ENCODE measurements at regions not wholly inside any gene's neighbourhood (a gene's known extent, or its start where the extent isn't known, plus 50 kb on each side); places are given as distances from the start of the nearest gene placed in this dataset.
"Not testable (repeated sequence)": the region's sequence is repeated elsewhere in the genome, so short reads cannot be mapped to it uniquely, and the experiment has no call there.

DNA sequence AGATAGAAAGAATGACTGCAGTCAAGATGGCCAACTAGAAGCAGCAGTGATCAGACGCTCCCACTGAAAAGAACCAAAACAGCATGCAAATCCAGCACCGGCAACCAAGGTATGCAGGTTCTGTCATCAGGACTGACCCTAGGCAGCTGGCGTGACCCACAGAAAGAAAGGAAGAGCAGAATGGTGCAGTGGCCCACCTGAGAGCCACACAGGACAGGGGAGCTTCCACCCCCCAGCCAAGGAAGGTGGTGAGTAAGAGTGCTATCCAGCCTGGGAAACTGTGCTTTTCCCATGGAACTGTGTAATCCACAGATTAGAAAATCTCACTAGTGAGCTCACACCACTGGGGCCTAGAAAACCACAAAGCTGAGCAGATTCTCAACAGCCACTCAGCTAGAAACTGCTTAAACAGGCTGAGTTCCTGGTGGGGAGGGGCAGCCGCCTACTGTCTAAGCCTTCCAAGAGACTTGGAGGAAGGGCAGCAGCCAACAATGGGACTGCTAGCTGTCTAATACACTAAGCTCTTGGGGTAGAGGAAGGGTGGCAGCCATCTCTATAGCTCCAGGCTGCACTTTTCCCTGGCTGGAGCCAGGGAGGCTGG is 127.9 kb downstream of the EVA1A start:
- Mint-ChIP-seq H3K4me3 (no peak overlapping the region), H3K4me1 (no peaks in the 10 kb centered on the region), H3K36me3 (no peaks in the 10 kb centered on the region), H3K9me3 (peaks cover 0 to 5% (median 0%) of the 10 kb centered on the region in 11 donors), H3K27me3 (peaks cover 2 to 39% (median 36%) of the 10 kb centered on the region in 5 donors), H3K27ac (no peak overlapping the region)
- ChIA-PET CTCF (interaction anchor here (0.6 kb wide), 1 partner anchor 510 kb away, joined by 3 read pairs; no protein-coding TSS in a partner anchor), POLR2A (no interaction called here)
- H3K36me3 ChIP-seq (ENCODE audit: control insufficient read depth in 2 of 3, insufficient read depth in 3 of 3, low read length in 3 of 3): no peaks in the 10 kb centered on the region
- DNase-seq: no peak
- no peaks in the 10 kb centered on the region for H3K9me3 ChIP-seq (ENCODE audit: control insufficient read depth in 2 of 3, low read length in 3 of 3)
- no peak overlapping the region for H3K4me3 ChIP-seq (ENCODE audit: low read length)
- no peaks in the 10 kb centered on the region for H3K4me1 ChIP-seq (ENCODE audit: control insufficient read depth in 2 of 2, insufficient read depth in 2 of 2, low read length in 2 of 2)
- no peak overlapping the region for H3K27ac ChIP-seq (ENCODE audit: low read depth, low read length)
- ATAC-seq: no peak
- H3K27me3 ChIP-seq (ENCODE audit: control insufficient read depth in 2 of 2, insufficient read depth in 2 of 2, low read length in 2 of 2): no peaks in the 10 kb centered on the region
- intact Hi-C loops (cut with micrococcal nuclease): no loop called here

DNA sequence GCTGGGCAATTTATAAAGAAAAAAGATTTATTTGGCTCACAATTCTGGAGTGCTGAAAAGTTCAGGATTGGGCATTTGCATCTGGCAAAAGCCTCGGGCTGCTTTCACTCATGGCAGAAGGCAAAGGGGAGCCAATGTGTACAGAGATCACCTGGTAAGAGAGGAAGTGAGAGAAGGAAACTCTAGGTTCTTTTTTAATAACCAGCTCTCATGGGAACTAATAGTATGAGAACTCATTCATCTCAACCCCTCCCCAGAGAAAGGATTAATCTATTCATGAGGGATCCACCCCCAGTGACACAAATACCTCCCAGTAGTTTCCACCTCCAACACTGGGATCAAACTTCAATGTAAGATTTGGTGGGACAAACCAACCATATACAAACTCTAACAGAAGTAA is 129.0 kb downstream of the EVA1A start:
- no peaks in the 10 kb centered on the region for H3K27me3 ChIP-seq (ENCODE audit: control insufficient read depth in 2 of 2, insufficient read depth in 2 of 2, low read length in 2 of 2)
- ATAC-seq (no peak), DNase-seq (no peak)
- Mint-ChIP-seq H3K36me3 (no peaks in the 10 kb centered on the region), H3K27ac (no peak overlapping the region), H3K27me3 (peaks cover 2 to 50% (median 42%) of the 10 kb centered on the region in 5 donors), H3K9me3 (peaks cover 0 to 5% (median 0%) of the 10 kb centered on the region in 11 donors), H3K4me1 (no peaks in the 10 kb centered on the region), H3K4me3 (no peak overlapping the region)
- intact Hi-C loops (cut with micrococcal nuclease): no loop called here
- no peaks in the 10 kb centered on the region for H3K9me3 ChIP-seq (ENCODE audit: control insufficient read depth in 2 of 3, low read length in 3 of 3)
- H3K4me1 ChIP-seq (ENCODE audit: control insufficient read depth in 2 of 2, insufficient read depth in 2 of 2, low read length in 2 of 2): no peaks in the 10 kb centered on the region
- no peak overlapping the region for H3K27ac ChIP-seq (ENCODE audit: low read depth, low read length)
- no peaks in the 10 kb centered on the region for H3K36me3 ChIP-seq (ENCODE audit: control insufficient read depth in 2 of 3, insufficient read depth in 3 of 3, low read length in 3 of 3)
- ChIA-PET CTCF (no interaction called here), POLR2A (no interaction called here)
- no peak overlapping the region for H3K4me3 ChIP-seq (ENCODE audit: low read length)

DNA sequence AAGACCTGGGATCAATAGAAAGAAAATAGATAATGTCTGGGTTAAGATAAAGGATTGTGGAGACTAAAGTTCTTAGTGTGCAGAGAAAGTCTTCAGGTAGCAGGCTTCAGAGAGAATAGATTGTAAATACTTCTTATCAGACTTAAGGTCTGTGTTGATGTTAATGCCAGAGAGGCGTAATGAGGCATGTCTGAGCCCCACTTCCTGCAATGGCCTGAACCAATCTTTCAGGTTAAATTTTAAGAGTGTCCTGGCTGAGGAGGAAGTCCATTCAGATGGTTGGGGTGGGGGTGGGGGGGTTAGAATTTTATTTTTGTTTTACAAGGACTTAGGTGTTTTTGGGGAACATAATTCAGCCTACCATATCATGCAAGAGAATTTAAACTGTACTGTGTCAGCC is 129.5 kb downstream of the EVA1A start:
- H3K4me1 ChIP-seq (ENCODE audit: control insufficient read depth in 2 of 2, insufficient read depth in 2 of 2, low read length in 2 of 2): no peaks in the 10 kb centered on the region
- Mint-ChIP-seq H3K4me1 (no peaks in the 10 kb centered on the region), H3K36me3 (no peaks in the 10 kb centered on the region), H3K27me3 (peaks cover 2 to 54% (median 46%) of the 10 kb centered on the region in 5 donors), H3K4me3 (no peak overlapping the region), H3K27ac (no peak overlapping the region), H3K9me3 (peaks cover 0 to 5% (median 0%) of the 10 kb centered on the region in 11 donors)
- ChIA-PET CTCF (no interaction called here), POLR2A (no interaction called here)
- ATAC-seq (no peak), DNase-seq (no peak)
- no peaks in the 10 kb centered on the region for H3K36me3 ChIP-seq (ENCODE audit: control insufficient read depth in 2 of 3, insufficient read depth in 3 of 3, low read length in 3 of 3)
- H3K27me3 ChIP-seq (ENCODE audit: control insufficient read depth in 2 of 2, insufficient read depth in 2 of 2, low read length in 2 of 2): no peaks in the 10 kb centered on the region
- intact Hi-C loops (cut with micrococcal nuclease): no loop called here
- no peak overlapping the region for H3K27ac ChIP-seq (ENCODE audit: low read depth, low read length)
- no peaks in the 10 kb centered on the region for H3K9me3 ChIP-seq (ENCODE audit: control insufficient read depth in 2 of 3, low read length in 3 of 3)
- H3K4me3 ChIP-seq (ENCODE audit: low read length): no peak overlapping the region

DNA sequence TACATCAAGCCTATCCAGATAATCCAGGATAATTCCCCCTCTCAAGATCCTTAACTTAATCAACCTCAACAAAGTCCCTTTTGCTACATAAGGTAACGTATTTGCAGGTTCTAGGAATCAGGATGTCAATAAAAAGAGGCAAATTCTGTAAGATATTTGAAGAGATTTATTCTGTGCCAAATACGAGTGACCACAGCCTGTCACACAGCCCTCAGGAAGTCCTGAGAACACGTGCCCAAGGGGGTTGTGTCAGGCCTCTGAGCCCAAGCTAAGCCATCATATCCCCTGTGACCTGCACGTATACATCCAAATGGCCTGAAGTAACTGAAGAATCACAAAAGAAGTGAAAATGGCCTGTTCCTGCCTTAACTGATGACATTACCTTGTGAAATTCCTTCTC is 130.3 kb downstream of the EVA1A start:
- H3K4me3 Mint-ChIP-seq; POLR2A ChIA-PET; H3K36me3 ChIP-seq (ENCODE audit: control insufficient read depth in 2 of 3, insufficient read depth in 3 of 3, low read length in 3 of 3); H3K9me3 ChIP-seq (ENCODE audit: control insufficient read depth in 2 of 3, low read length in 3 of 3); H3K36me3 Mint-ChIP-seq; H3K4me3 ChIP-seq (ENCODE audit: low read length); H3K27ac Mint-ChIP-seq; DNase-seq; H3K27me3 ChIP-seq (ENCODE audit: control insufficient read depth in 2 of 2, insufficient read depth in 2 of 2, low read length in 2 of 2); ATAC-seq; H3K27ac ChIP-seq (ENCODE audit: low read depth, low read length); H3K4me1 ChIP-seq (ENCODE audit: control insufficient read depth in 2 of 2, insufficient read depth in 2 of 2, low read length in 2 of 2); H3K9me3 Mint-ChIP-seq; H3K4me1 Mint-ChIP-seq; intact Hi-C loops (cut with micrococcal nuclease); CTCF ChIA-PET: not testable (repeated sequence)
- H3K27me3 Mint-ChIP-seq: peaks cover 2 to 55% (median 49%) of the 10 kb centered on the region in 5 donors

DNA sequence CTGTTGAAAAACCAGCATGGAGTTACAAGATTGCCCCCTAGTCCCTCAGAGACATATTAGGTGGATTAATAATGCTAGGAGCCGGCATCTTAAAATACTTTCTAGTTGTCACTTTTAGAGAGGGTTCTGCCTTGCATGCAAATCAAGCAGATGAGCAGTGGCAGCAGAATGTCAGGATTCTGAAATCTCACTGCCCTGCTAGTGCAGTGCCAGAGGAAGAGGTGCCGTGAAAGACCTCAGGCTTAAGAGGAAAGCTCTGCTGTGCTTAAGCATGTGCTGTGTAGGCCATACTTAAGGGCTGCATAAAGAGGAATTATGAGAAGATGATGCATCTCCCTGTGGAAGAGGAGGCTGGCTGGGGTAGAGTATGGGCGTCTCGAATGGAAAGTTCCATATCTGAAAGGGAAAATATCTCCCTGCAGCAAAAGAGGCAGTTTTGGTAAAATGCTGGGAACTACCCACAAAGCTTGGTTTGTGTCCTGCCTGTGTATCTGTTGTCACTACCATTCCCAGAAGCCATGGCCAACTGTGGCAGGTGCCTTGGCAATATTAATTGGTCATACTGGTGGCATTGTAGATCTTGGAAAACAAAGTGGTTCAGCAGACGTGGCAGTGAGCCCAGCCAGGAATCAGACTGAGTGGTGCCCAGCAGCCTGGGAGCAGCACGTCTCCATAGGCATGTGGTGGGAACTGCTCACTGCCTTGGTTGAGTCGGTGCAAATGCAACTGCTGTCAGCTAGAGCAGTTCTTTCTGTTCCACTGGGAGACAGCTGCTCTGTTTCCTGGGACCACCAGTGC is 131.9 kb downstream of the EVA1A start:
- H3K36me3 Mint-ChIP-seq: no peaks in the 10 kb centered on the region
- Histone ChIP-seq H3K27me3 (ENCODE audit: control insufficient read depth in 2 of 2, insufficient read depth in 2 of 2, low read length in 2 of 2) (no peaks in the 10 kb centered on the region), H3K4me3 (ENCODE audit: low read length) (no peak overlapping the region), H3K27ac (ENCODE audit: low read depth, low read length) (no peak overlapping the region), H3K4me1 (ENCODE audit: control insufficient read depth in 2 of 2, insufficient read depth in 2 of 2, low read length in 2 of 2) (no peaks in the 10 kb centered on the region), H3K36me3 (ENCODE audit: control insufficient read depth in 2 of 3, insufficient read depth in 3 of 3, low read length in 3 of 3) (no peaks in the 10 kb centered on the region), H3K9me3 (ENCODE audit: control insufficient read depth in 2 of 3, low read length in 3 of 3) (no peaks in the 10 kb centered on the region)
- no peaks in the 10 kb centered on the region for H3K4me1 Mint-ChIP-seq
- H3K27me3 Mint-ChIP-seq: peaks cover 2 to 57% (median 49%) of the 10 kb centered on the region in 5 donors
- no peak overlapping the region for H3K27ac Mint-ChIP-seq
- intact Hi-C loops (cut with micrococcal nuclease): no loop called here
- ATAC-seq (no peak), DNase-seq (no peak)
- ChIA-PET POLR2A (no interaction called here), CTCF (interaction anchor here (0.6 kb wide), 1 partner anchor 405 kb away, joined by 3 read pairs; no protein-coding TSS in a partner anchor)
- H3K4me3 Mint-ChIP-seq: no peak overlapping the region
- peaks cover 0 to 5% (median 0%) of the 10 kb centered on the region in 11 donors for H3K9me3 Mint-ChIP-seq

DNA sequence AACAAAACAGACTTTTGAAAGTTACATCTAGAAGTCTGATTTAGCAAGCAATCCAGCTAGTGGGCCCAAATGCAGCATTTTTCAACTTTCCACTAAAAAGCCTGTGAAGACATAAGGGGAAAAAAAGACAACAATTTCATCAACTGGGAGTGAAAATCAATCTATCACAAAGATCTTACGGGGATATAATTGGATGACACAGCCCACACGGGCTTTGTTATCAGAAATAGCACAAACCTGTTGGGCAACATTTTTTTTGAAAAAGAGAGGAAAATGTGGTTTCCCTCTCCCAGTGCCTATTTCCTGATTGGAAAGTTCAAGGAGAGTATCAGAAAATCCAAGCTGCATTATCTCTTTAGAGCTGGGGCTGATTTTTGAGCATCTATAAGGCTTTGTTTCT is 132.7 kb downstream of the EVA1A start:
- DNase-seq (no peak), ATAC-seq (no peak)
- ChIA-PET POLR2A (no interaction called here), CTCF (no interaction called here)
- no peaks in the 10 kb centered on the region for H3K4me1 ChIP-seq (ENCODE audit: control insufficient read depth in 2 of 2, insufficient read depth in 2 of 2, low read length in 2 of 2)
- no peaks in the 10 kb centered on the region for H3K36me3 Mint-ChIP-seq
- H3K27ac Mint-ChIP-seq: no peak overlapping the region
- H3K27me3 ChIP-seq (ENCODE audit: control insufficient read depth in 2 of 2, insufficient read depth in 2 of 2, low read length in 2 of 2): no peaks in the 10 kb centered on the region
- H3K4me3 Mint-ChIP-seq: no peak overlapping the region
- peaks cover 0 to 5% (median 0%) of the 10 kb centered on the region in 11 donors for H3K9me3 Mint-ChIP-seq
- no peak overlapping the region for H3K4me3 ChIP-seq (ENCODE audit: low read length)
- no peak overlapping the region for H3K27ac ChIP-seq (ENCODE audit: low read depth, low read length)
- H3K9me3 ChIP-seq (ENCODE audit: control insufficient read depth in 2 of 3, low read length in 3 of 3): no peaks in the 10 kb centered on the region
- H3K36me3 ChIP-seq (ENCODE audit: control insufficient read depth in 2 of 3, insufficient read depth in 3 of 3, low read length in 3 of 3): no peaks in the 10 kb centered on the region
- H3K27me3 Mint-ChIP-seq: peaks cover 2 to 57% (median 47%) of the 10 kb centered on the region in 5 donors
- H3K4me1 Mint-ChIP-seq: no peaks in the 10 kb centered on the region
- intact Hi-C loops (cut with micrococcal nuclease): no loop called here

All from naive thymus-derived CD4-positive, alpha-beta T cell (primary cell).